ENCODE measurements at regions not wholly inside any gene's neighbourhood (a gene's known extent, or its start where the extent isn't known, plus 50 kb on each side); places are given as distances from the start of the nearest gene placed in this dataset.

- in situ Hi-C loops (cut with MboI; ENCODE audit: low sequenced_read_pairs, unreplicated experiment) = no loop called here
- TF ChIP-seq CTCF (IDR thresholded peaks at IDR 0.05; ENCODE audit: borderline replicate concordance, control extremely low read depth, extremely low read depth, insufficient read depth, missing control alignments) = no peak
- DNase-seq (ENCODE audit: low spot score) = no peak
These were observed 128.9 kb downstream of the HS3ST1 start for GRCh38 chr4:11299836-11300235.

- no peak for DNase-seq (ENCODE audit: low spot score)
- TF ChIP-seq CTCF (IDR thresholded peaks at IDR 0.05; ENCODE audit: borderline replicate concordance, control extremely low read depth, extremely low read depth, insufficient read depth, missing control alignments) = no peak
- in situ Hi-C loops (cut with MboI; ENCODE audit: low sequenced_read_pairs, unreplicated experiment) = no loop called here
These were observed 129.7 kb downstream of the HS3ST1 start for GRCh38 chr4:11299016-11299415.

- no peak for TF ChIP-seq CTCF (IDR thresholded peaks at IDR 0.05; ENCODE audit: borderline replicate concordance, control extremely low read depth, extremely low read depth, insufficient read depth, missing control alignments)
- DNase-seq (ENCODE audit: low spot score) = no peak
- in situ Hi-C loops (cut with MboI; ENCODE audit: low sequenced_read_pairs, unreplicated experiment) = no loop called here
These were observed 130.2 kb downstream of the HS3ST1 start for GRCh38 chr4:11298451-11298850.

GRCh38 chr4:11297627-11298026 is 131.1 kb downstream of the HS3ST1 start:
- DNase-seq (ENCODE audit: low spot score) = no peak
- in situ Hi-C loops (cut with MboI; ENCODE audit: low sequenced_read_pairs, unreplicated experiment) = no loop called here
- no peak for TF ChIP-seq CTCF (IDR thresholded peaks at IDR 0.05; ENCODE audit: borderline replicate concordance, control extremely low read depth, extremely low read depth, insufficient read depth, missing control alignments)

- DNase-seq (ENCODE audit: low spot score) = no peak
- in situ Hi-C loops (cut with MboI; ENCODE audit: low sequenced_read_pairs, unreplicated experiment) = no loop called here
- TF ChIP-seq CTCF (IDR thresholded peaks at IDR 0.05; ENCODE audit: borderline replicate concordance, control extremely low read depth, extremely low read depth, insufficient read depth, missing control alignments) = no peak
These were observed 131.5 kb downstream of the HS3ST1 start for GRCh38 chr4:11297201-11297600.

- TF ChIP-seq CTCF (IDR thresholded peaks at IDR 0.05; ENCODE audit: borderline replicate concordance, control extremely low read depth, extremely low read depth, insufficient read depth, missing control alignments) = no peak
- no peak for DNase-seq (ENCODE audit: low spot score)
- in situ Hi-C loops (cut with MboI; ENCODE audit: low sequenced_read_pairs, unreplicated experiment) = no loop called here
These were observed 134.8 kb downstream of the HS3ST1 start for GRCh38 chr4:11293866-11294265.

- in situ Hi-C loops (cut with MboI; ENCODE audit: low sequenced_read_pairs, unreplicated experiment) = no loop called here
- no peak for DNase-seq (ENCODE audit: low spot score)
- no peak for TF ChIP-seq CTCF (IDR thresholded peaks at IDR 0.05; ENCODE audit: borderline replicate concordance, control extremely low read depth, extremely low read depth, insufficient read depth, missing control alignments)
These were observed 141.6 kb downstream of the HS3ST1 start for GRCh38 chr4:11287055-11287454.
